Lower leg skin (tissue), 3 donors: ENCODE measurements at regions not wholly inside any gene's neighbourhood (a gene's known extent, or its start where the extent isn't known, plus 50 kb on each side); places are given as distances from the start of the nearest gene placed in this dataset.

Experiments used
- POLR2A ChIP-seq, 2 donors: fragments of 450-650 bp; IDR thresholded peaks; one replicate each; pipeline ENCODE4 v1.6.1; 2016 to 2017; ENCODE audit warnings: antibody characterized with exemption in 2 of 2, mild to moderate bottlenecking in 1 of 2, moderate library complexity in 1 of 2
- TF ChIP-seq, protein P1 (sequence below), 3 donors: fragments of 450-650 bp; IDR thresholded peaks; one replicate each; pipeline ENCODE4 v1.5.1; 2016; ENCODE audit warnings: antibody characterized with exemption in 3 of 3, mild to moderate bottlenecking in 3 of 3, moderate library complexity in 2 of 3

DNA sequence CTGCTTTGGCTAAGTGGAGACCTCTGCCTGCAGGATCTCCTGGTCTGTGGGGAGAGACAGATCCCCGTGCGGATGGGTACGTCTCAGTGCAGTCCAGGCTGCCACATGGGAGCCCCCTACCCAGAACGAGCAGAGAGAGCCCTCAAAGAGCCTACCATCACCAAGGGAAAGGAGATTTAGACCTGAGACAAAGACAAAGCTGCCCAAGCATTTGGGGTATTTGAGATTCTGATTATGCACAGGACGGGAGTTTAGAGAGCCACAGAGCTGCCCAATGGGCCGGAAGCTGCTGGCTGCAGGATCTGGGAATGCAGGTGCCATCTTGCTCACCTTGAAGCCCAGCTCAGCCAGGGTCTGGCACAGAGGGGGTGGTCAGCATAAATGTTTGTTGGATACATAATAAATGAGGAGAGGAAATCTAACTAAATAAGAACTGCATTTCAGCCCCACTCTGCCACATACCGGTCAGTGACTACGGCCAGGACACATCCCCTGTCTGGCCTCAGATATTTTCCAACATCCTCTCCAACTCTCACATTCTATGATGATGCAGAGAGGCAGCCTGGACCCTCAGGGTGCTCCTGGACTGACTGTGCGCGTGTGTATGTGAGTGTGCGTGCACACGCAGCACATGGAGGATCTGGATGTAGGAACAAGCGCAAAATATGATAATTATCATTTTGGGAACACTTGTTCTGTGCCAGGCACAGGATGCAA is 157.8 kb downstream of the FGF18 start:
- TF ChIP-seq, protein P1, sequence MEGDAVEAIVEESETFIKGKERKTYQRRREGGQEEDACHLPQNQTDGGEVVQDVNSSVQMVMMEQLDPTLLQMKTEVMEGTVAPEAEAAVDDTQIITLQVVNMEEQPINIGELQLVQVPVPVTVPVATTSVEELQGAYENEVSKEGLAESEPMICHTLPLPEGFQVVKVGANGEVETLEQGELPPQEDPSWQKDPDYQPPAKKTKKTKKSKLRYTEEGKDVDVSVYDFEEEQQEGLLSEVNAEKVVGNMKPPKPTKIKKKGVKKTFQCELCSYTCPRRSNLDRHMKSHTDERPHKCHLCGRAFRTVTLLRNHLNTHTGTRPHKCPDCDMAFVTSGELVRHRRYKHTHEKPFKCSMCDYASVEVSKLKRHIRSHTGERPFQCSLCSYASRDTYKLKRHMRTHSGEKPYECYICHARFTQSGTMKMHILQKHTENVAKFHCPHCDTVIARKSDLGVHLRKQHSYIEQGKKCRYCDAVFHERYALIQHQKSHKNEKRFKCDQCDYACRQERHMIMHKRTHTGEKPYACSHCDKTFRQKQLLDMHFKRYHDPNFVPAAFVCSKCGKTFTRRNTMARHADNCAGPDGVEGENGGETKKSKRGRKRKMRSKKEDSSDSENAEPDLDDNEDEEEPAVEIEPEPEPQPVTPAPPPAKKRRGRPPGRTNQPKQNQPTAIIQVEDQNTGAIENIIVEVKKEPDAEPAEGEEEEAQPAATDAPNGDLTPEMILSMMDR (IDR thresholded peaks at IDR 0.05): no peak
- no peak for TF ChIP-seq POLR2A (IDR thresholded peaks at IDR 0.05)
